Fibroblast of mammary gland (primary cell): ENCODE measurements at regions not wholly inside any gene's neighbourhood (a gene's known extent, or its start where the extent isn't known, plus 50 kb on each side); places are given as distances from the start of the nearest gene placed in this dataset.
"Not testable (repeated sequence)": the region's sequence is repeated elsewhere in the genome, so short reads cannot be mapped to it uniquely, and the experiment has no call there.

Experiments used
- DNase-seq: peaks from one replicate; pipeline ENCODE4 v3.0.0-alpha.2; 2010; ENCODE audit warnings: low read depth
- H3K4me3 ChIP-seq: 2 replicates; pipeline ENCODE4 v1.5.1; 2011; ENCODE audit warnings: low read depth, mild to moderate bottlenecking, low read length, moderate library complexity; ENCODE audit not compliant: control insufficient read depth
- CTCF ChIP-seq: conservative IDR thresholded peaks from 2 replicates; pipeline ENCODE4 v1.5.1; 2011; ENCODE audit warnings: low read depth, low read length, inconsistent platforms; ENCODE audit not compliant: control insufficient read depth, insufficient read depth

- TF ChIP-seq CTCF, result no peak
- DNase-seq, result no peak
- no peak overlapping the region for H3K4me3 ChIP-seq
Observed at GRCh38 chr4:83921124-83921523, 385.2 kb downstream of the GPAT3 start.

GRCh38 chr4:83920375-83920774 lies 384.5 kb downstream of the GPAT3 start:
- no peak overlapping the region for H3K4me3 ChIP-seq
- DNase-seq, result no peak
- TF ChIP-seq CTCF, result no peak

GRCh38 chr4:83917572-83917971 lies 381.7 kb downstream of the GPAT3 start:
- DNase-seq, result peak; percentile 22
- TF ChIP-seq CTCF, result no peak
- no peak overlapping the region for H3K4me3 ChIP-seq

GRCh38 chr4:83910693-83911092 lies 374.8 kb downstream of the GPAT3 start:
- no peak for DNase-seq
- no peak for TF ChIP-seq CTCF

GRCh38 chr4:83906561-83906960 lies 370.7 kb downstream of the GPAT3 start:
- no peak overlapping the region for H3K4me3 ChIP-seq
- peak; percentile 44 for DNase-seq
- no peak for TF ChIP-seq CTCF

More at GRCh38 chr4:83910693-83911092, 374.8 kb downstream of the GPAT3 start:
- H3K4me3 ChIP-seq, result no peak overlapping the region

DNA sequence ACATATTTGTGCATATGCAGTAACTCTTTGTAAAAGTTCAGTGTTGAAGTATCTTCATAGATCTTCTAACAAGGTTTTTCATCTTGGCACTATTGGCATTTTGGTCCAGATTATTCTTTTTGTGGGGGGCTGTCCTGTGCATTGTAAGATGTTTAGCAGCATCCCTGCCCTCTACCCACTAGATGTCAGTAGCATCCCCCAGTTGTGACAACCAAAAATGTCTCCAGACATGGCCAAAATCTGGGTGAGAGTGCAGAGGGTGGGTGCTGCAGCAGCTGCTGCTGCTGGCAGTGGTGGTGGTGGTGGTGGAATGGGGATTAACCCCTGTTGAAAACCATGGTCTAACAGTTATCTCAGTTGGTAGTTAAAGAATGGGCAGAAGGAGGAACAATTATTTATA lies 370.0 kb downstream of the GPAT3 start:
- no peak overlapping the region for H3K4me3 ChIP-seq
- no peak for DNase-seq
- peak; percentile 24 for TF ChIP-seq CTCF

GRCh38 chr4:83903740-83904139 lies 367.8 kb downstream of the GPAT3 start:
- H3K4me3 ChIP-seq, DNase-seq: not testable (repeated sequence)
